ENCODE measurements at regions not wholly inside any gene's neighbourhood (a gene's known extent, or its start where the extent isn't known, plus 50 kb on each side); places are given as distances from the start of the nearest gene placed in this dataset.

DNA sequence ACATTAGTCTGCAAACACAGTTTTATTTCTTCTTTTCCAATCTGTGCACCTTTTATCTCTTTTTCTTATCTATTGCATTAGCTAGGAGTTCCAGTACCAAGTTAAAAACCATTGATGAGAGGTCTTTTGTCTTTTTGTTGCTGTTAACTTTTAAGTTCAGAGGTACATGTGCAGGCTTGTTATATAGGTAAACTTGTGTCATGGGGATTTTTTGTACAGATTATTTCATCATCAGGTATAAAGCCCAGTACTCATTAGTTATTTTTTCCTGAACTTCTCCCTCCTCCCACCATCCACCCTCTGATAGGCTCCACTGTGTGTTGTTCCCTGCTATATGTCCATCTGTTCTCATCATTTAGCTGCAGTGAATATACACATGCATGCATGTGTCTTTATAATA is 349.9 kb downstream of the PDHA2 start:
- no peak for DNase-seq

DNA sequence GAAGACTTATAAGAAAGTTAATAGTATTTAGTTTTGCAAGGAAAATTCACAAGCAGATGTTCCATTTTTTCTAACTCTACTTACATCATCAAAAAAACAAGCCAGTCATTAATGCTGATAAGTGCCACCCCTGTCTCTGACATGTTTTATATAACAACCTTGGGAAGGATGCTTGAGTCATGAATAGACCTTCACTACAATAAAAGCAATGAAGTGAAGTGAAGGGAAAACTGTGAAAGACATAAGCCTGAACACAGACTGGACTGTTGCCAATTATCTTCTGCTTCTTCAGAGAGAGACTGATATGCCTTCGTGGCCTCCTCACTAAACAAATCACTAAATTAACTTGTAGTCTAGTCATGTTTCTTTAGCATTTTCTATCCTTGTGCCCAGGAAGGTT is 353.2 kb downstream of the PDHA2 start:
- no peak for DNase-seq

DNA sequence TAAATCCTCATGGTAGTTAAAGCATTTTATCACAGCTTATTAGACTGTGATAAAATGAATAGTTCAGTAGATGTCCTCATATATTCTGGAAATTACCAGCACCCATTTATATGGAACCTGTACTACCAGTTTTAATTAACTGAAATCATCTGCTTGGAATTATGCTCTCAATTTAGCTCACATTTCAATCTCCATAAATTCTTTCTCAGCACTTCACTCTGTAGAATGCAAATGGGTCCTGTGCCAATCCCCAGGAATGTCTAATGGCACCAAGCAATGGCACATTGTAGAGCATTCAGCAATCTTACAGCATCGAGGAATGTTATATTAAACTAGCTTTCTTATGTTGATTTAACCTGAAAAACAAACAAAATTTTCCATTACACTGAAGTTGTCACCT is 355.1 kb downstream of the PDHA2 start:
- no peak for DNase-seq

DNA sequence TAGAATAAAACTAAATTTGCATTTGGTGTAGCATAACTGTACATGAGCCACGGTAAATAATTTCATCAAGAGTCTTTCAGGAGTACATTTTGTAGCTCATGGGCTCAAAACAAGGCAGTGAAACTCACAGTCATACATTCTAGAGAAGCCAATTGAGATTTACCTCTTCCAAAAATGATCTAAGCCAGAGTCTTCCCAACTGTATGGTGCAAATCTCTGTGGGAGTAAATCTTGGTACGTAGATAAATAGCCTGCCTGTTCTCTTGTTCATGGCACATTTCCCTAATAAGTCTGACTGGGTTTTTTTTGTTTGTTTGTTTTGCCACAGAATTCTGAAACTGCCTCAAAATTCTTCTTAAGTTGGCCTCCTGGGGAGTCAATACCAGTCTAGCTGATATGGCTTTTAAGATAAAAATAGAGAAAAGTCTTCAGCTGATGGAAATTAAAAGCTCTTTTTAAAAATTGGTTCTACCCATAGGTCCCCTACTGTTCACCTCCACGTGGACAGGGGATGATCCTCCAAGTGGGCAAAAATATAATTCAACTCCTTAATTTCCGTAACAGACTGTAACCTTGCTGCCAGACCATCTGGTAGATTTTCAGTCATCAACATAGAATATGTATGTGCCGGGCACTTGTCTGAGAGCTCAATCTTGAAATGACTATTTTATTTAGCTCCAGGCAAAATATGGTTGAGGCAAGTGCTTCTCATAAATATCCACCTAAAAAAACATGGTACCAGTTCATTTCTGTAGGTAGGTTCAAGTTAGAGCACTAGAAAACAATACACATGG is 365.4 kb downstream of the PDHA2 start:
- no peak for DNase-seq

- DNase-seq, result no peak
Observed at GRCh38 chr4:96227515-96227914, 387.6 kb downstream of the PDHA2 start.

DNA sequence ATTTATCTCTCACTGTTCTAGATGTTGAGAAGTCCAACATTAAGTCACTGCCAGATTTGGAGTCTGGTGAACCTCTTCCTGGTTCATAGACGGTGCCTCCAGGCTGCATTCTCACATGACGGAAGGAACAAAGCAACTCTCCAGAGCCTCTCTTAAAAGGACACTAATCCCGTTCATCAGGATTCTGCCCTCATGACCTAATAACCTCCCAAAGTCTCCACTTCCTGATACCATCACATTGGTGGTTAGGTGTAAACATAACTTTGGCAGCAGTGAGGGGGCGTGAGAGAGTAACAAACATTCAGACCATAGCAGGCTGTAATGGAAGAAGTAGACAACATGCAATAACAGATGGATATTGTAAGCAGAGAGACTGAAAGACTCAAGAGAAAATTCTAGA is 388.6 kb downstream of the PDHA2 start:
- no peak for DNase-seq

DNA sequence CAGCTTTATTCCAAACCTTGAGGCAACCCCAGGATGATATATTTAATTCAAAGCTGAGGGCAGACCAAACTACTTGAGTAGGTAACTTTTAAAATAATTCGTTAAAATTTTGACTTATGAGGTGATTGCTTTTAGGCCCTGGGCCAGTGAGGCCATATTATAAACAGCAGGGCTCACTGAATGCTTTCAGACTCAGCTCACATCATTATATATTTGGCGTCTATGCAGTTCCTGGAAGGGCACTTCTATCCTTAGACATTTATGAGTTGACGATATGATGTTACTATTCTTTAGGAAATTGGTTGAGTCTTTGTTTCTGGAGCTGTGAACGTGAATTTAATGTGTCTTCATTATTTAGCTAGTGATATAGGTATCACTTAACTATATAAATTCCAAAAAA is 400.1 kb downstream of the PDHA2 start:
- DNase-seq, result no peak

GRCh38 chr4:96241819-96242218 is 401.9 kb downstream of the PDHA2 start:
- no peak for DNase-seq

DNA sequence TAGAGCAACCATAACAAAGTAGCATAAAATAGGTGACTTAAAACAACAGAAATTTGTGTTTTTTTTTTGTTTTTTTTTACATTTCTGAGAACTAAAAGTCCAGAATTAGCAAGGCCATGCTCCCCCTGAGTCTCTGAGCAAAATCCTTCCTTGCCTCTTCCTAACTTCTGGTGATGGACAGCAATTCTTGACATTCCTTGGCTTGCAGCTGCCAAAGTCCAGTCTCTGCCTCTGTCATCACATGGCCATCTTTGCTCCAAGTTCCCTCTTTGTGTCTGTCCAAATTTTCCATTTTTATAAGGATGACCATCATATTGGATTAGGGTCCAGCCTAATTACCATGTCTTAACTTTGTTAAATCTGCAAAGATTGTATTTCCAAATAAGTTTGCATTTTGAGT is 407.2 kb downstream of the PDHA2 start:
- DNase-seq, result no peak

GRCh38 chr4:96248225-96248624 is 408.3 kb downstream of the PDHA2 start:
- DNase-seq, result no peak

- no peak for DNase-seq
Observed at GRCh38 chr4:96260064-96260682, 420.3 kb downstream of the PDHA2 start.

DNA sequence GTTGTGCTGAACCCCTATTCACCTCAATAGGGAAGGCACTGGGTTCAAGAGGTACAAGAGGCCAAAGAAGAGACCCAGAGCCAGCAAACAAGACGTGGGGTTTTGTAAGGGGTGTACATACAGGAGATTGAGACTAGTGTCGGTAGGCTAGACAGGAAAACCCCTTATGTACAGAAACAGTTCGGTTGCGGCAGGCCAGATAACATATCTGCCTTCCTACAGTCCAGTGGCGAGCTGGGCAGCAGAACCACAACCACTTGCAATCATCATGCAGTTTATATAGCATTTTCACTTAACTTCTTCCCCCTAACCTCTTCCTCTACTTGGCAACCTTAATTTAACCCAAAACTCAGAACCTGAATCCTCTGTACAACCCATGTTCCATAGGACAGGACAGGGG is 422.2 kb downstream of the PDHA2 start:
- DNase-seq, result no peak

- DNase-seq, result no peak
Observed at GRCh38 chr4:96263291-96263690, 423.4 kb downstream of the PDHA2 start.

- DNase-seq, result no peak
Observed at GRCh38 chr4:96264941-96265463, 425.1 kb downstream of the PDHA2 start.

GRCh38 chr4:96293806-96294205 is 453.9 kb downstream of the PDHA2 start:
- no peak for DNase-seq

GRCh38 chr4:96295143-96295741 is 455.3 kb downstream of the PDHA2 start:
- no peak for DNase-seq

- DNase-seq, result no peak
Observed at GRCh38 chr4:96301715-96302114, 461.8 kb downstream of the PDHA2 start.

DNA sequence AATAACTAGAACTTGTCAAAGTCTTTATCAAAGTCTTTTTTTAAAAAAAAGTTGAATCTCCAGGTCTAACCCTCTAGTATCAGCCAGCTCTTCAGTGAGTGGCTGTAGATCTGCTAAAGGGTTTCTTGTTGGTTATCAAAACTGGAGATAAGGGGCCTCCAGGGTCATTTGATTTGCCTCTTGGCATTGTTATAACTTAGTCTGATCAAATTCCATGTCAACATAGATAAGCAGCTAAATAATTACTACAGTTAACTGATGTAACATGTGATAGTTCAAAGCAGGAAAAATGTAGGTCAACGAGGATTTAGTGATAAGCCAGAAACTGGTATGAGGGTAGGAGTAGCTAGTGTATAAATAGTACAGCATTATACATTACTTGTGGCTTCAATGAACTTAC is 465.1 kb downstream of the PDHA2 start:
- DNase-seq, result no peak

- DNase-seq, result no peak
Observed at GRCh38 chr4:96312046-96312685, 472.3 kb downstream of the PDHA2 start.

DNA sequence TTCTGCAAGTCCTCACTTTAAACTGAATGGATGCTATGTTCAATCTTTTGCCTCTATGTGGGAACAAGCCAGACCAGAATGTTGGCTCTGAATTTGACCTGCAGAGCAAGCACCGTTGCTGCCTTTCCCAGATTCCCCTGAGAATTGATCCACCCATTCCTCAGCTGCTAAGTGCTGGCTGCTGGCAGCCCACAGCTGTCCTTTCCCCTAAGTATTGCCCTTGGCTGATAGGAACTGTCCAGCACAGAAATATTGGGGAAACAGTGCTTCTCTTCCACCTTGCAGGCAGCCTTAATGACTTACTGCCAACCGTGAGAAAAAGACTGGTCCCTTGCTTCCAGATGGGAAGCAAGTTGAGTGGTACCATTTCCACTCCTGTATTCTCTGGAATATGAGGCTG is 475.9 kb downstream of the PDHA2 start:
- DNase-seq, result no peak

DNA sequence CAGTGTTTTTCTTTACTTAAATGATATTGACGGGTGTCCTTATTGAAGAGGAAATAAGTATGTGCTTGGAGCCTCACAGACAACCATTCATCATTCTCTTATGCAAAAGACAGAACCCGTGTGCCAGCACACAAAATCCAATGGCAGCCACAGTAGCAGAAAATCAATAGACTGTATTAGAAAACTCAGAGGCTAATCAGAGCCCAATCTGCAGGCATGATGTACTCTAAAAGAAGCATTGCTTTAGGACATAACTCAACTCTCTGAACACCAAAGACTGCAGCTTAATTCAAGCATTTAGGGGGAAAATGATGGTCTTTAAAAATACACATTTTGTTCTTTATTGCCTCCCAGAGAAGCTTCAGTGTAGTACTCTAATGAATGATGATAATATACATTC is 476.9 kb downstream of the PDHA2 start:
- no peak for DNase-seq

DNA sequence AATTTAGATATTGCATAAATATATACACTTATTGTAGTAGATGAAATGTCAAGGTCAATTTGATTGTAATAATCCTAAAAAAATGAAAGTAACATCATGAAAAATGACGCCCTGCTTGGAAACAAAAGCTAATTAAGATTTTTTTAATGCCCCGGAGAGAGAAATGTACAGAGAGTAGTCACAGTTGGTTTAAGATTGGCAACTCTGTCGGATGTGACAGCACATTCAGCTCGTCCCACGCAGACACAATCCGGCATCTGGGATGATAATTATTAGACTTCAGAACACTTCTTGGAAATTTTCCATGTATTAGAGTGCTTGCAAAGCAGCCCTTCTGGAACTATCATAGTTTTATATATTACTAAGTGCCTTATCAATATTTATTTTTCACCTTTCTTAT is 478.0 kb downstream of the PDHA2 start:
- no peak for DNase-seq

- no peak for DNase-seq
Observed at GRCh38 chr4:96326846-96327245, 487.0 kb downstream of the PDHA2 start.

DNA sequence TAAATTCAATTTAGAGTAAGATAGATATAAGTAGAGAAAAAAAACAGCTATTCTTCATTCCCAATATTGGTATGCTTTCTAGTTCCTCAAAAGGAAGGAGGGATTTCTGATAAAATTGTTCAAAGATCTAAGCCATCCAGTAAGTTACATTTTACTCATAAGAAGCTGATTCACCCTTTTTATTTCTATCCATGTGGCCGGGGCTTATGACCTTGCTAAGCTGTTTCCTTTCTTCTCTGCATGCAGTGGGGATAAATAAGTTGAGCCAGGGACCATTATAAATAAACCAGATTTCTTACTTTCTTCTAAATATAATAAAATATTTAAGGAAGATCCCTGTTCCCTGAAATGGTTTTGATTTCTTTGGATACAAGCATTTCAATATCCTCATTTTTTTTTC is 502.3 kb downstream of the PDHA2 start:
- no peak for DNase-seq
